ENCODE measurements at regions not wholly inside any gene's neighbourhood (a gene's known extent, or its start where the extent isn't known, plus 50 kb on each side); places are given as distances from the start of the nearest gene placed in this dataset.
"Not testable (repeated sequence)": the region's sequence is repeated elsewhere in the genome, so short reads cannot be mapped to it uniquely, and the experiment has no call there.

DNA sequence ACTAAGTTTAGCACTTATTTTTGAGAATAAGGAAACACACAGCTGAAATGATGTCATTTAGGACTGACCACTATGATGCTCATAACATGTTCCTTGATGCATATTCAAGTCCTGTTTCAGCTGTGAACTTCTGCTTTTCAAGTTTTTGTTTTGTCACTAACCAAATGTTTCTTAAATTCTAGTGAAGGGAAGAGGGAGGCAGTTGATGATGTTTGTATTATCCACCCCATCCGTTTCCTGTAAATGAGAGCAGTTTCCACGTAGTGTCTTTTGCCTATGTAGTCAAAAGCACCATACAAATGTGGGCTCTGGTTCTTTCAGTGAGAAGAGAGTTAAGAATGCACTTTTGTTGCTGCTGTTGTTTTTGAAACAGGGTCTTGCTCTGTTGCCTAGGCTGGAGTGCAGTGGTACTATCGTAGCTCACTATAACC, 491.8 kb downstream of the PCNX1 start:
- CTCF ChIA-PET = interaction anchor here (0.7 to 1.0 kb wide), 3 partner anchors 8 to 78 kb away, joined by 3 read pairs; no protein-coding TSS in a partner anchor
- H3K27ac Mint-ChIP-seq = peak overlapping the region; percentile 73
- intact Hi-C loops (cut with micrococcal nuclease) = loop anchor here (1.0 to 2.0 kb wide), 2 partner anchors 78 to 156 kb away; partner anchors contain the start of gene SIPA1L1
- H3K36me3 Mint-ChIP-seq (ENCODE audit: low read depth) = no peaks in the 10 kb centered on the region
- no peaks in the 10 kb centered on the region for H3K9me3 Mint-ChIP-seq
- no peak overlapping the region for H3K4me3 Mint-ChIP-seq
- H3K4me1 Mint-ChIP-seq (ENCODE audit: low read depth) = peaks cover 38% of the 10 kb centered on the region
- no peaks in the 10 kb centered on the region for H3K27me3 Mint-ChIP-seq (ENCODE audit: low read depth)
- peak; percentile 37 for DNase-seq

DNA sequence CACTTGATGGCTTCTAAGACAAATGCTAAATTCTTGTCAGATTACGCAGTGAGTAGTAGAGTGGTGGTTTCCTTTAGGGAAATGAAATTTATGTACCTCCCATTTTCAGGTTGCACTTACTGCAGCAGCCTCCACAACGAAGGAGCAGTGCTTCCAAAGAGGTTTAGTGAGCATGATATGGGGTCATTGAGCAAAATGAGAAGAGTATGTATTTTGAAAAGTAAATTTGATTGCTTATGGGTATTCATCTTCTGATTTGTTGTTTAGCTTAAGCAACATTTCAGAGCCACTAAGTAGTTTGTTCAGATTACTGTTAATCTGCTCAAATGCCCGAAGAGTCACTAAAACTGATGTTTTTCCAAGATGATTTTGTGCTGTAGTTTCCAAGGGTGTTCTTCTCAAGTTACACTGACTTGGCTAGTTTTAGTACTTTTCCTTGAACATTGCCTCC, 493.6 kb downstream of the PCNX1 start:
- intact Hi-C loops (cut with micrococcal nuclease) = no loop called here
- Mint-ChIP-seq H3K9me3 (no peaks in the 10 kb centered on the region), H3K36me3 (ENCODE audit: low read depth) (no peaks in the 10 kb centered on the region), H3K4me3 (no peak overlapping the region), H3K27me3 (ENCODE audit: low read depth) (no peaks in the 10 kb centered on the region), H3K27ac (no peak overlapping the region), H3K4me1 (ENCODE audit: low read depth) (peaks cover 31% of the 10 kb centered on the region)
- CTCF ChIA-PET = no interaction called here
- DNase-seq = peak; percentile 10

- H3K27me3 Mint-ChIP-seq (ENCODE audit: low read depth); intact Hi-C loops (cut with micrococcal nuclease); H3K27ac Mint-ChIP-seq; H3K36me3 Mint-ChIP-seq (ENCODE audit: low read depth); DNase-seq; H3K9me3 Mint-ChIP-seq; H3K4me3 Mint-ChIP-seq; CTCF ChIA-PET: not testable (repeated sequence)
- peaks cover 31% of the 10 kb centered on the region for H3K4me1 Mint-ChIP-seq (ENCODE audit: low read depth)
These were observed 495.2 kb downstream of the PCNX1 start for GRCh38 chr14:71402415-71402814.

DNA sequence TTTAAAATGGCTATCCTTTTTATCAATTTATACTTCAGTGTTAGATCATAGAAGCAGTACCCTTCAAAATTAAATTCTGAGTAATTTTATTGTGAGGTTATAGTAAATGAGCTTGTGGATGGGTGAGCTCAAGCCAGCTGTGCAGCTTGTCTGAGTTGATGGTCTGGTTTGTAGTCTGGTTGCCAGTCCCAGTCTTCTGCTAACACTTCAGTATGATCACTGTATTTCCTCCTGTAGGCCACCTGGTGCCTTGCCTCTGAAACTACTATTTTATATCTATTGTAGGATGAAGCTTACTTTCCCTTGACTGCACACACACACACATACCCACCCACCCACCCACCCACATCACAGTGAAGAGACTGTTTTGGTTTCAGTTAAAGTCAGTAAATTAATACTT, 496.4 kb downstream of the PCNX1 start:
- intact Hi-C loops (cut with micrococcal nuclease) = loop anchor here (1.0 to 2.0 kb wide), 2 partner anchors 83 to 265 kb away; partner anchors contain the start of gene SIPA1L1

GRCh38 chr14:71405676-71406075, 498.4 kb downstream of the PCNX1 start:
- no peak overlapping the region for H3K27ac Mint-ChIP-seq
- H3K4me3 Mint-ChIP-seq = no peak overlapping the region
- CTCF ChIA-PET = interaction anchor here (0.8 kb wide), 1 partner anchor 10 kb away, joined by 3 read pairs; no protein-coding TSS in a partner anchor
- DNase-seq = no peak
- no peaks in the 10 kb centered on the region for H3K36me3 Mint-ChIP-seq (ENCODE audit: low read depth)
- no peaks in the 10 kb centered on the region for H3K27me3 Mint-ChIP-seq (ENCODE audit: low read depth)
- intact Hi-C loops (cut with micrococcal nuclease) = loop anchor here (2.0 kb wide), 1 partner anchor 267 kb away; no protein-coding TSS in a partner anchor
- no peaks in the 10 kb centered on the region for H3K9me3 Mint-ChIP-seq
- peaks cover 31% of the 10 kb centered on the region for H3K4me1 Mint-ChIP-seq (ENCODE audit: low read depth)

More for the DNA sequence above, 496.4 kb downstream of the PCNX1 start:
- Mint-ChIP-seq H3K4me1 (ENCODE audit: low read depth) (peaks cover 29% of the 10 kb centered on the region), H3K27me3 (ENCODE audit: low read depth) (no peaks in the 10 kb centered on the region), H3K9me3 (no peaks in the 10 kb centered on the region), H3K36me3 (ENCODE audit: low read depth) (no peaks in the 10 kb centered on the region), H3K4me3 (no peak overlapping the region), H3K27ac (no peak overlapping the region)
- DNase-seq = peak; percentile 31
- CTCF ChIA-PET = interaction anchor here (0.5 to 1.3 kb wide), 11 partner anchors 9 to 1819 kb away, joined by 3 to 7 read pairs (median 4); no protein-coding TSS in a partner anchor

GRCh38 chr14:71408362-71409030, 501.2 kb downstream of the PCNX1 start:
- Mint-ChIP-seq H3K27ac (no peak overlapping the region), H3K27me3 (ENCODE audit: low read depth) (no peaks in the 10 kb centered on the region), H3K4me1 (ENCODE audit: low read depth) (peaks cover 44% of the 10 kb centered on the region), H3K36me3 (ENCODE audit: low read depth) (peaks cover 4% of the 10 kb centered on the region), H3K4me3 (no peak overlapping the region), H3K9me3 (no peaks in the 10 kb centered on the region)
- no peak for DNase-seq
- CTCF ChIA-PET = interaction anchor here (0.6 kb wide), 1 partner anchor 750 kb away, joined by 6 read pairs; no protein-coding TSS in a partner anchor
- intact Hi-C loops (cut with micrococcal nuclease) = no loop called here

DNA sequence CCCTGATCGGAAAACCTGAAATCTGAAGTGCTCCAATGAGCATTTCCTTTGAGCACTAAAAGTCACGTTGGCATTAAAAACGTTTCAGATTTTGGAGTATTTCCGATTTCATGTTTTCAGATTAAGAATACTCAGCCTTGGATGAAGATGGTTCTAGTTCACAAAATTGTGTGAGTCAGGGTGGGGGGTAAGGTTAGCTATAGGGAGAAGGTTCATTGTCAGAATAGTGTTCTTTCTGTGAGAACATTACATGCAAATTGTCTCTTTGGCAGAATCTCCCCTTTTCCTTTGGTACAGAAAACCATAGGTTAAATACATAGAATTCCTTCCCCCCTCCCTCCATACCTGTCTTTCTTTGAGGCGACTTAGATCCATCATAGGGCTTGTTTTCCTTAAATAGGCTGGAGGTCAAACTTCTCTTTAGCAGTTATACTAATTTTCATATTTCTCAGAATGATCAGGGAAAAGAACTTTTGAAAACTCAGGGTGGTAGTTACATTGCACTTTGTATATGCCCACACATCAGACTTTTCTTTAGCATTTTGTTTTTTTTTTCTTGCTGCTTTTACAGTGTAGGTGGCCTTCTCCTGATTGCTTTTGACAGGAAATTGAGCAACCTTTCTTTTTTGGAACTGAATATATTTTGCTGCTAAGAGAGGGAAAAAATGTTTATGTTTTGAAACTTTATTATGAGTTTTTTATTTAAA, 503.5 kb downstream of the PCNX1 start:
- Mint-ChIP-seq H3K4me3 (no peak overlapping the region), H3K4me1 (ENCODE audit: low read depth) (peaks cover 42% of the 10 kb centered on the region), H3K9me3 (no peaks in the 10 kb centered on the region), H3K27ac (peak overlapping the region; percentile 60), H3K36me3 (ENCODE audit: low read depth) (peaks cover 7% of the 10 kb centered on the region), H3K27me3 (ENCODE audit: low read depth) (no peaks in the 10 kb centered on the region)
- intact Hi-C loops (cut with micrococcal nuclease) = loop anchor here (1.0 kb wide), 1 partner anchor 145 kb away; no protein-coding TSS in a partner anchor
- no peak for DNase-seq
- CTCF ChIA-PET = interaction anchor here (0.6 kb wide), 1 partner anchor 59 kb away, joined by 3 read pairs; no protein-coding TSS in a partner anchor

DNA sequence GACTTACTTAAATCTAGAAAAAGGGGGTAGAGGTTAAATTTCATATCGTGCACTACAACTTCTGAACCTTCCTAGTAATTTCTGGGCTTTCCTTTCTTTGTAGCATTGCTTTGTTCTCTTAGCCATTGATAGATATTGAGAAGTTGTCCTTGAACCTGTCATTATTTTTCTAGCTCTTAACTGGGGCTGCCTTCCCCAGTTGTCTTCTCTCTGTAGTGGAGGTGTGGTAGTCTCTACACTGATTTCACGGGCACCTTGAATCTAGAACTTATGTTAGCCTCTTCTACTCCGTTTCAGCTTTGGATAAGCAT, 504.0 kb downstream of the PCNX1 start:
- no peaks in the 10 kb centered on the region for H3K27me3 Mint-ChIP-seq (ENCODE audit: low read depth)
- intact Hi-C loops (cut with micrococcal nuclease) = loop anchor here (1.0 kb wide), 1 partner anchor 144 kb away; no protein-coding TSS in a partner anchor
- CTCF ChIA-PET = interaction anchor here (0.6 kb wide), 1 partner anchor 59 kb away, joined by 3 read pairs; no protein-coding TSS in a partner anchor
- H3K27ac Mint-ChIP-seq = peak overlapping the region; percentile 60
- DNase-seq = no peak
- peaks cover 7% of the 10 kb centered on the region for H3K36me3 Mint-ChIP-seq (ENCODE audit: low read depth)
- no peaks in the 10 kb centered on the region for H3K9me3 Mint-ChIP-seq
- H3K4me1 Mint-ChIP-seq (ENCODE audit: low read depth) = peaks cover 42% of the 10 kb centered on the region
- no peak overlapping the region for H3K4me3 Mint-ChIP-seq

DNA sequence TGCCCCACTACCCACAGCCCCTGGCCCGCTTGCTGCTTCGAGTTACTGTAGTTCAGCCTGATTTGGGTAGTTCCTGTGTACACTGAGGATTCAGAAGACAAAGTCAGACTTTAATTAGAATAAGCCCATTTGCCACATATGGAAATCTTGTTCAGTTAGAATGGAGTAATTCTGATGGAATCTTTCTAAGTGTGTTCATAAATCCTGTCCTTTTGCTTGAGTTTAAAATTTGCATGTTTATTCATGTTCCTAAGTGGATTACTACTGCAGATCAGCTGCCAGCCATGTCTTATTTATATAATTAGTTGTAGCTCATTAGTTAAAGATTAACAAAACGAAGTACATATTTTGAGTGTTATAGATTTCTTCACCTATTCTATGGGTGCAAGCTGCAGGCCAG, 504.5 kb downstream of the PCNX1 start:
- Mint-ChIP-seq H3K36me3 (ENCODE audit: low read depth) (peaks cover 7% of the 10 kb centered on the region), H3K27ac (no peak overlapping the region), H3K9me3 (no peaks in the 10 kb centered on the region), H3K27me3 (ENCODE audit: low read depth) (no peaks in the 10 kb centered on the region), H3K4me1 (ENCODE audit: low read depth) (peaks cover 42% of the 10 kb centered on the region), H3K4me3 (no peak overlapping the region)
- CTCF ChIA-PET = interaction anchor here (1.1 kb wide), 1 partner anchor 90 kb away, joined by 4 read pairs; no protein-coding TSS in a partner anchor
- DNase-seq = no peak
- intact Hi-C loops (cut with micrococcal nuclease) = loop anchor here (1.0 kb wide), 1 partner anchor 144 kb away; no protein-coding TSS in a partner anchor

DNA sequence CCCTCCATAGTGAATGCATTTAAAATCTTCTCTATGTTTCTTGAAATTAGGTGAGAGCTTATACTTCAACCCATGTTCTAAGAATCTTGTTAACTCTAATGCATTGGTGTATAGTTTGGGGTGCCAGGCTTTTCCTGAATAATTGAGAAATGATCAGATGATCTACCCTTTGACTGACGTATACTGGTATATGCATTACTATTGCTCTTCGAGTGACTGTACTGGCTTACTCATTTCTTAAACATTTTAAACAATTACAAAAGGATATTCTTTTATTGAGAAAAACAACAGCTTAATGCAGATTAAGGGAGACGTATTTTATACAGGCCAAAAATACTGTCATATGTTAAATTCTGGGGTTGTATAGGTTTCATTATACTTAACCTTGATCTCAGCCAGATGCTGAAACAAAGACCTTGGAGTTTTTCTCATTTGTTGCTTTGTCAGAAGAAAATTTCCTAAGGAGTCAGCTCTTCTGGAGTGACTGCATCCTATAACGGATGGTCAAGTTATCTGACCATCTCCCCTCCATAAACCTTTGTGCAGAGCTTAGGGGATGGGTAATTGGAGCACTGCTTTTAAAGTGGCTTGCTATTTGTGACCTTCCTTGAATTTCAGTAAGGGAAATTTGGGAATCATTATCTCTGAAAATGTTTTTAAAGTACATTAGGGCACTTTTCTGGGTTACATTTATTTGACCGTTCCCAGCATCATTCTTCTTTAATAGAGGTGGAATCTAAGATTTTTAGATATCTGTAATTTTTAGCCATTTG, 507.6 kb downstream of the PCNX1 start:
- no peak for DNase-seq
- Mint-ChIP-seq H3K36me3 (ENCODE audit: low read depth) (peaks cover 11% of the 10 kb centered on the region), H3K4me1 (ENCODE audit: low read depth) (peaks cover 25% of the 10 kb centered on the region), H3K27me3 (ENCODE audit: low read depth) (no peaks in the 10 kb centered on the region), H3K27ac (no peak overlapping the region), H3K9me3 (no peaks in the 10 kb centered on the region), H3K4me3 (no peak overlapping the region)
- intact Hi-C loops (cut with micrococcal nuclease) = no loop called here
- CTCF ChIA-PET = interaction anchor here (0.9 kb wide), 2 partner anchors 10 to 123 kb away, joined by 3 read pairs; no protein-coding TSS in a partner anchor

DNA sequence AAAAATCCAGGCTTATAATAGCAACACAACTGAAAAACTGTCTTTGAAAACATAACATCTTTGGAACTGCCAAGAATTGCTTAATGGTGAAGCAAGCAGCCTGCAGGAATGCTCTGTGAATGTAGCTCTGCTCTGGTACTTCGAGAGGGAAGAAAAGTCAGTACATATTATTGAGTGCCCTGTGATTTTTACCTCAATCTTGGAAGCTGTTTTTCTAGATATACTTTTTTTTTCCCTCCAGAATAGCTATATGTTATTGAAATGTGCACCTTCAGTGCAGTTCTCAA, 508.1 kb downstream of the PCNX1 start:
- H3K4me1 Mint-ChIP-seq (ENCODE audit: low read depth) = peaks cover 20% of the 10 kb centered on the region

DNA sequence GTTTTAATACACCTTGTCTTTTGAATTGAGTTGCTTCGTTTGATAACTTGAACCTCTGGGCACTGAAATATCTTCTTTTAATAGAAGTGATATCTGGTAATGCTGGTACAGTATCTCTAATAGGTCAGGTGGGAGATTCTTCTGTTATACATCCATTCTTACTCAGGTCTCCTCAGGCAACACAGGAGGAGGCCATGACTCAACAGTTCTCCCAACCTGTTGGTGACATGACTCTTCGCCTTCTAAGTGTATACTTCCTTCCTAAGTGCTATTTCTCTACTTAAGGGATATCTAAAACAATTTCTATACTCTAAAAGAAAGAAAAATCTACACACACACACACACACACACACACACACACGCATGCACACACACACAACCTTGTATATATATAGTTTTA, 509.1 kb downstream of the PCNX1 start:
- Mint-ChIP-seq H3K4me3 (no peak overlapping the region), H3K4me1 (ENCODE audit: low read depth) (peaks cover 10% of the 10 kb centered on the region), H3K27me3 (ENCODE audit: low read depth) (no peaks in the 10 kb centered on the region), H3K36me3 (ENCODE audit: low read depth) (peaks cover 12% of the 10 kb centered on the region), H3K27ac (no peak overlapping the region), H3K9me3 (no peaks in the 10 kb centered on the region)
- CTCF ChIA-PET = no interaction called here
- DNase-seq = no peak
- intact Hi-C loops (cut with micrococcal nuclease) = no loop called here

More for the DNA sequence above, 508.1 kb downstream of the PCNX1 start:
- no peaks in the 10 kb centered on the region for H3K27me3 Mint-ChIP-seq (ENCODE audit: low read depth)
- intact Hi-C loops (cut with micrococcal nuclease) = no loop called here
- H3K4me3 Mint-ChIP-seq = no peak overlapping the region
- H3K36me3 Mint-ChIP-seq (ENCODE audit: low read depth) = peaks cover 12% of the 10 kb centered on the region
- DNase-seq = no peak
- no peaks in the 10 kb centered on the region for H3K9me3 Mint-ChIP-seq
- H3K27ac Mint-ChIP-seq = no peak overlapping the region
- CTCF ChIA-PET = interaction anchor here (0.9 kb wide), 2 partner anchors 10 to 123 kb away, joined by 3 read pairs; no protein-coding TSS in a partner anchor
